ENCODE measurements at regions not wholly inside any gene's neighbourhood (a gene's known extent, or its start where the extent isn't known, plus 50 kb on each side); places are given as distances from the start of the nearest gene placed in this dataset.
"Not testable (repeated sequence)": the region's sequence is repeated elsewhere in the genome, so short reads cannot be mapped to it uniquely, and the experiment has no call there.

DNA sequence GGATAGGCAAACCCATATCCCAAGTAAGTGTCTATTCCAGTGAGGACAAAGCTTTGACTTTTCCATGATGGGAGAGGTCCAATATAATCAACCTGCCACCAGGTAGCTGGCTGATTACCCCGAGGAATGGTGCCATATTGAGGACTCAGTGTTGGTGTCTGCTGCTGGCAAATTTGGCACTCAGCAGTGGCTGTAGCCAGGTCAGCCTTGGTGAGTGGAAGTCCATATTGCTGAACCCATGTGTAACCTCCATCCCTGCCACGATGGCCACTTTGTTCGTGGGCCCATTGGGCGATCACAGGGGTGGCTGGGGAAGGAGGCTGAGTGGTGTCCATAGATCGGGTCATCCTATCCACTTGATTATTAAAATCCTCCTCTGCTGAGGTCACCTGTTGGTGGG is 65.5 kb upstream of the CFAP126 start:
- 85% methylated on average over 5 of the region's 5 CpGs for WGBS
- intact Hi-C loops (cut with DNase I); ATAC-seq; H3K27ac ChIP-seq (ENCODE audit: low read length); DNase-seq; H3K9me3 ChIP-seq (ENCODE audit: control insufficient read depth, low read length); H3K4me3 ChIP-seq (ENCODE audit: low read length); H3K27me3 ChIP-seq (ENCODE audit: control insufficient read depth, insufficient read depth); H3K4me1 ChIP-seq (ENCODE audit: control insufficient read depth, insufficient read depth, low read length): not testable (repeated sequence)

GRCh38 chr1:161432091-161432490 is 64.4 kb upstream of the CFAP126 start:
- intact Hi-C loops (cut with DNase I): no loop called here
- Histone ChIP-seq H3K9me3 (ENCODE audit: control insufficient read depth, low read length) (no peaks in the 10 kb centered on the region), H3K4me3 (ENCODE audit: low read length) (no peak overlapping the region), H3K27ac (ENCODE audit: low read length) (no peak overlapping the region), H3K27me3 (ENCODE audit: control insufficient read depth, insufficient read depth) (no peaks in the 10 kb centered on the region), H3K4me1 (ENCODE audit: control insufficient read depth, insufficient read depth, low read length) (no peaks in the 10 kb centered on the region)
- ATAC-seq (no peak), DNase-seq (no peak)
- WGBS: 87% methylated on average over 2 of the region's 2 CpGs

DNA sequence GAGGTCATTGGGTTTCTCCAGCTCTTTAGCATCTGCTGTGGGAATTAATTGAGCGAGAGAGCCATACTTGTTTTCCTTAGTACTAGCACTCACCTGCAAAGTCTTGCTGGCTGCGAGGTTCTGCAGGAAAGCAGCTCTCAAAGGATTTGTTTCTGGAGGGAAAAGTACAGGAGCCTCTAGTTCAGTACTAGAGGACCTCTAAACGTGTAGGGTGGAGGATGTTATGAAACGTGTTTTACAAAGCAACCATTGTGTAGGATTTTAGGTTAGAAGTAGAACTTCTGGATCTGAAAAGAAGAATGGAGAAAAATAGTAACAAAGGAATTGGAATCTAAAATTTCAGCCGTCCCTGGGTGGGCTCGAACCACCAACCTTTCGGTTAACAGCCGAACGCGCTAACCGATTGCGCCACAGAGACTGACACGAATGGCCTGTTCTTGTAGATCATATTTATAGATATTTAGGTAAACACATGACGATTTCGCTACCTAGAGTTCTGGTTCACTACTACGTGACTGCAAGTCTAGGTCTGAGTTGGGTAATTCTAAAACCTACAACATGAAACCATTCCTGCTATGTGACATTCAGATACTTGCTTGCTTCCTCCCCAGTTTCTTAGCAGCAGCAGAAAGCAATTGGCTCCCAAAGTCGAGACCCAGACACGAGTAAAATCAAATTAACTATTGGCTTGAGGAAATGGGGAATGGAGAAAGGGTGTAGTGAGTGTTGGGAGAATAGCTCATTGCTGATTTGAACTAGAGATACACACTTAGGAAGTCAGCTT is 60.2 kb upstream of the CFAP126 start:
- intact Hi-C loops (cut with DNase I): no loop called here
- WGBS: 25% methylated on average over 18 of the region's 18 CpGs
- Histone ChIP-seq H3K27ac (ENCODE audit: low read length) (no peak overlapping the region), H3K4me1 (ENCODE audit: control insufficient read depth, insufficient read depth, low read length) (no peaks in the 10 kb centered on the region), H3K27me3 (ENCODE audit: control insufficient read depth, insufficient read depth) (no peaks in the 10 kb centered on the region), H3K9me3 (ENCODE audit: control insufficient read depth, low read length) (no peaks in the 10 kb centered on the region), H3K4me3 (ENCODE audit: low read length) (no peak overlapping the region)
- DNase-seq: no peak
- no peak for ATAC-seq

DNA sequence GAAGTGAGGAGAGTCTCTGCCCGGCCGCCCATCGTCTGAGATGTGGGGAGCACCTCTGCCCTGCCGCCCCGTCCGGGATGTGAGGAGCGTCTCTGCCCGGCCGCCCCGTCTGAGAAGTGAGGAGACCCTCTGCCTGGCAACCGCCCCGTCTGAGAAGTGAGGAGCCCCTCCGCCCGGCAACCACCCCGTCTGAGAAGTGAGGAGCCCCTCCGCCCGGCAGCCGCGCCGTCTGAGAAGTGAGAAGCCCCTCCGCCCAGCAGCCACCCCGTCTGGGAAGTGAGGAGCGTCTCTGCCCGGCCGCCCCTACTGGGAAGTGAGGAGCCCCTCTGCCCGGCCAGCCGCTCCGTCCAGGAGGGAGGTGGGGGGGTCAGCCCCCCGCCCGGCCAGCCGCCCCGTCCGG is 55.2 kb upstream of the CFAP126 start:
- WGBS: 83% methylated on average over 16 of the region's 33 CpGs
- H3K27me3 ChIP-seq (ENCODE audit: control insufficient read depth, insufficient read depth); DNase-seq; intact Hi-C loops (cut with DNase I); H3K27ac ChIP-seq (ENCODE audit: low read length); H3K9me3 ChIP-seq (ENCODE audit: control insufficient read depth, low read length); H3K4me3 ChIP-seq (ENCODE audit: low read length); ATAC-seq; H3K4me1 ChIP-seq (ENCODE audit: control insufficient read depth, insufficient read depth, low read length): not testable (repeated sequence)

GRCh38 chr1:161421456-161421855 is 53.8 kb upstream of the CFAP126 start:
- WGBS: 59% methylated on average over 9 of the region's 9 CpGs
- Histone ChIP-seq H3K27me3 (ENCODE audit: control insufficient read depth, insufficient read depth) (no peaks in the 10 kb centered on the region), H3K27ac (ENCODE audit: low read length) (no peak overlapping the region), H3K4me3 (ENCODE audit: low read length) (no peak overlapping the region), H3K4me1 (ENCODE audit: control insufficient read depth, insufficient read depth, low read length) (no peaks in the 10 kb centered on the region), H3K9me3 (ENCODE audit: control insufficient read depth, low read length) (peaks cover 1% of the 10 kb centered on the region)
- ATAC-seq (no peak), DNase-seq (no peak)
- intact Hi-C loops (cut with DNase I): no loop called here

DNA sequence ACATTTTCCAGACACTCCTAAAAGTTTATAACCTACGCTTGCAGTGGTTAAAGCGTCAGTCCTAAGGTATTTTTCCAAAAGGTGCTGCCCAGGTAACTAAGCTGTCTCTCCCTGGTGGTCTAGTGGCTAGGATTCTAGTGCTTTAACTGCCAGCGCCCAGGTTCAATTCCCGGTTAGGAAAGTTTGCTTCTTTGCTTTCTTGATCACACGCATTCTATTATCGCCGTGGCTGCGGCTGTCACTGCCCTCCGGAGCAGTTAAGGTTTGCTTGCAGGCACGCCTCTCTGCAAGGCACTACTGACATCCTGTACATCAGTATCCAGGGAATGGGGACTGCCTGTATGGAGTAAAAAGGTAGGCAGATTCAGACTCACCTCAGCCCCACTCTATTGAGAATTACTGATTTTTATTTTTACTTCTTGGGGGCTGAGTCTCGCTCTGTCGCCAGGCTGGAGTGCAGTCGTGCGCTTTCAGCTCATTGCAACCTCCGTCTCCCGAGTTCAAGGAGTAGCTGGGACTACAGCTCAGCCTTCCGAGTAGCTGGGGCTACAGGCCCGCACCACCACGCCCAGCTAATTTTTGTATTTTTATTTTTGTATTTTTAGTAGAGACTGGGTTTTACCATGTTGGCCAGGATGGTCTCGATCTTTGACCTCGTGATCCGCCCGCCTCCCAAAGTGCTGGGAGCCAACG is 53.2 kb upstream of the CFAP126 start:
- ATAC-seq (no peak), DNase-seq (no peak)
- no peak overlapping the region for H3K4me3 ChIP-seq (ENCODE audit: low read length)
- H3K4me1 ChIP-seq (ENCODE audit: control insufficient read depth, insufficient read depth, low read length): no peaks in the 10 kb centered on the region
- no peak overlapping the region for H3K27ac ChIP-seq (ENCODE audit: low read length)
- peaks cover 1% of the 10 kb centered on the region for H3K9me3 ChIP-seq (ENCODE audit: control insufficient read depth, low read length)
- intact Hi-C loops (cut with DNase I): no loop called here
- 73% methylated on average over 24 of the region's 24 CpGs for WGBS
- no peaks in the 10 kb centered on the region for H3K27me3 ChIP-seq (ENCODE audit: control insufficient read depth, insufficient read depth)

- H3K4me3 ChIP-seq (ENCODE audit: low read length); H3K9me3 ChIP-seq (ENCODE audit: control insufficient read depth, low read length); H3K27me3 ChIP-seq (ENCODE audit: control insufficient read depth, insufficient read depth); ATAC-seq; H3K27ac ChIP-seq (ENCODE audit: low read length); DNase-seq; intact Hi-C loops (cut with DNase I); H3K4me1 ChIP-seq (ENCODE audit: control insufficient read depth, insufficient read depth, low read length): not testable (repeated sequence)
- 93% methylated on average over 4 of the region's 4 CpGs for WGBS
Measured at GRCh38 chr1:161417536-161417935, 49.9 kb upstream of the CFAP126 start.
